OCI-LY7 (cell line): ENCODE measurements at regions not wholly inside any gene's neighbourhood (a gene's known extent, or its start where the extent isn't known, plus 50 kb on each side); places are given as distances from the start of the nearest gene placed in this dataset.

Experiments
- CTCF ChIP-seq: fragments of 200-600 bp; sonication (generic); conservative IDR thresholded peaks from 2 replicates; pipeline ENCODE4 v1.5.1; 2014; ENCODE audit warnings: mild to moderate bottlenecking, antibody characterized with exemption, low read length, moderate library complexity, mixed read lengths
- EZH2phosphoT487 ChIP-seq: fragments of 200-600 bp; sonication (generic); IDR thresholded peaks from 2 replicates; pipeline ENCODE4 v1.6.1; 2018; ENCODE audit warnings: low read depth, borderline replicate concordance, mild to moderate bottlenecking, mixed run types, antibody characterized with exemption, low read length, moderate library complexity, mixed read lengths

GRCh38 chr4:72715299-72715698 lies 146.3 kb upstream of the ADAMTS3 start:
- TF ChIP-seq CTCF (no peak), EZH2phosphoT487 (no peak)
